ENCODE measurements at regions not wholly inside any gene's neighbourhood (a gene's known extent, or its start where the extent isn't known, plus 50 kb on each side); places are given as distances from the start of the nearest gene placed in this dataset.
"Not testable (repeated sequence)": the region's sequence is repeated elsewhere in the genome, so short reads cannot be mapped to it uniquely, and the experiment has no call there.

DNA sequence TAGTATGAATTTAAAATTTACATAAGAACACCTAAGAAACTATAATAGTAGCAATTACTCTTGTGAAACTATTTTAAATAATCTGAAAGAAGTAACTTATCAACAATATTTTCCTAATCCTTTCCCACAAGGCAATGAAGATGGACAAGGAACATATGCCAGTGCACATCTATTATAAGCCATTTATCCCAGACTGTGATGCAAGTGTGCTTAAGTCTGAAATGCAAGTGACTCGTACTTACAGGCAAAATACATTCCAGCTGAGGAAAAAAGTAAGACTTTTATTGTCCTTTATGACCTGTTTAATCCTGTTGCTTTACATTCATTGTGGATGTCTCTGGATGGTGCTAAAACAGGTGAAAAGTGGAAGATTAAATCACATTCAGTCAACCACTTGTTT lies 709.4 kb downstream of the ZNF385D start:
- in situ Hi-C loops (cut with HindIII; ENCODE audit: low sequenced_read_pairs), result no loop called here

DNA sequence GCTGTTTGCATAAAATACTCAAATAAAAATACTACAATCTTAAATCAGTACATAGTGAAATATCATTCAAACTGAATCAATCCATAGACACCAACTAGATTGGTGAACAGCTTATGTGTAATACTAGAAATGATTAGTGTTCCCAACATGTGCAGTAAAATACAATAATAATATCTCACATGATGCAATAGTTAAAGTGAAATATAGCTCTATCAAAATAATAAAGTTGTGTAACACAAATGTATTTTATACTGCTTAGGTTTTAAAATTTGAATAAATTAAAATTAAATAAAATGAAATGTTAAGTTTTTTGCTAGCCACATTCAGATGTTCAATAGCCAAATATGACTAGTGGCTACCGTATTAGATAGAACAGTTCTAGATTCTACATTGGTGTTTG lies 714.1 kb downstream of the ZNF385D start:
- in situ Hi-C loops (cut with HindIII; ENCODE audit: low sequenced_read_pairs), result no loop called here

DNA sequence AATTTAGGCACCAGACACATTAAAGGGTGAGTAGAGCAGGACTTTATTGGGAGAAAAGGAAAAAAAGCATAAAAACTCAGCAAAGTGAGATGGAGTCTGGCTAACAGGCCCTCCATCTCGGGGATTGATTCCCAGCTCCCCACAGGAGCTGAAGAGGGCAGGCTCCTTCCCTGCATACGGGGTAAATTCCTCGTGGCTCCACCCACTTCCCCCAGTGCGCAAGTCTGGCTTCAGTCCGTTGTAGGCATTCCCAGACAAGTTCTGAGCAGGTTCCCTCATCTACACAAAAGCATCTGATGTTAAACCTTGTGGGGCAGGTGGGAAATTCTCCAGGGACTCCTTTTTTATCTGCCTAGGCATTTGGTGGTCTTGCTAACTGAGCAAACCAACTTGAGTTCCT lies 722.6 kb downstream of the ZNF385D start:
- in situ Hi-C loops (cut with HindIII; ENCODE audit: low sequenced_read_pairs), result no loop called here

DNA sequence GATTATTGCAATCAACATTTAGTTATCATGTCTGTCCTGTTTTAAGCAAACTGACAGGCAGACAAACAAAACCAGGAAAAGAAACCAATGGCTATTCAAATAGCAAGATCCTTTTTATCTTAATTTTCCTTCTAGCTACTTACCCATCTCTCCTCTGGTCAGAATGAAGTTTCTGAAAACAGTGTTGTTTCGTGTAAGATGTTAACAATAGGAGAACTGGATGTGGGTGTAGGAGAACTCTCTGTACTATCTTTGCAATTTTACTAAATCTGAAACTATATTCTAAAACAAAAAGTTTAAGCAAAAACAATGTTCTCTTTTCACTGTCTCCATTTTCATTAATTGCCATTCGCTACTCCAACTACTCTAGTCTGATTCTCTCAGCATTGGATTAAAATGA lies 726.4 kb downstream of the ZNF385D start:
- in situ Hi-C loops (cut with HindIII; ENCODE audit: low sequenced_read_pairs), result no loop called here

DNA sequence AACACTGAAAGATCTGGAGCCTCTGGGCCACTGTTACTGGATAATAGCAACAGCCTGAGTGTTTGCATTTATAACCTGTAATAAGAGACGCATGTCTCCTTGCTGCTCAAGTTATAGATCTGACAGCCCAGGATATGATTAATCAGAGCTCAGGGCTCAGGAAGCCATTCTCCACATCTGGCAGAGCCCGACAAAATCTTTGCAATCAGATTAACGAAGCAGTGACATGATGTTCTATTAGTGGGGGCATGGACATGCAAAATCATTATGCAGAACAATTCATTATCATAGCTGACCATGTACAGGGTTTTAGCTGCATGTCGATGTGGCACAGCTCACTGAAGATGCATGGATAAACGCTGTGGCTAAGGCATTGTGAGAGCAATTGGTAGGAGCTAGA lies 730.3 kb downstream of the ZNF385D start:
- in situ Hi-C loops (cut with HindIII; ENCODE audit: low sequenced_read_pairs), result no loop called here

DNA sequence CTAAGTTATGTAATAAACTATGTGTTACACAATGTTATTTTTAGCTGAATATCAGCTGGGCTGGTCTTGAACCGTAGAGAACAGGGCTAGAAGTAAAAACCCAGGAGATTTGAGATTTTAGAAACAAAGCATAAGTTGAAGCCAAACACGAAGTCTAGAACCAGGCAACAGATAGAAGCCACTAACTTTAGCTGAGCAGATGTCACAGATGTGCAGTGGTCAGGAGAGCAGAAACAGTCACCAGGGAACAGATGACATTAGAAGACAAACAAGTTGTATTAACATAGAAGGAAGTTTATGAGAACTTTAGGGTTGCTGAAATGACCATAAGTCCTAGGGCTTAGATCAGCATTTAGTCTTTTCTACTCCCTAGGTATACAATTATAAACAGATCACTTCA lies 731.0 kb downstream of the ZNF385D start:
- in situ Hi-C loops (cut with HindIII; ENCODE audit: low sequenced_read_pairs), result no loop called here

DNA sequence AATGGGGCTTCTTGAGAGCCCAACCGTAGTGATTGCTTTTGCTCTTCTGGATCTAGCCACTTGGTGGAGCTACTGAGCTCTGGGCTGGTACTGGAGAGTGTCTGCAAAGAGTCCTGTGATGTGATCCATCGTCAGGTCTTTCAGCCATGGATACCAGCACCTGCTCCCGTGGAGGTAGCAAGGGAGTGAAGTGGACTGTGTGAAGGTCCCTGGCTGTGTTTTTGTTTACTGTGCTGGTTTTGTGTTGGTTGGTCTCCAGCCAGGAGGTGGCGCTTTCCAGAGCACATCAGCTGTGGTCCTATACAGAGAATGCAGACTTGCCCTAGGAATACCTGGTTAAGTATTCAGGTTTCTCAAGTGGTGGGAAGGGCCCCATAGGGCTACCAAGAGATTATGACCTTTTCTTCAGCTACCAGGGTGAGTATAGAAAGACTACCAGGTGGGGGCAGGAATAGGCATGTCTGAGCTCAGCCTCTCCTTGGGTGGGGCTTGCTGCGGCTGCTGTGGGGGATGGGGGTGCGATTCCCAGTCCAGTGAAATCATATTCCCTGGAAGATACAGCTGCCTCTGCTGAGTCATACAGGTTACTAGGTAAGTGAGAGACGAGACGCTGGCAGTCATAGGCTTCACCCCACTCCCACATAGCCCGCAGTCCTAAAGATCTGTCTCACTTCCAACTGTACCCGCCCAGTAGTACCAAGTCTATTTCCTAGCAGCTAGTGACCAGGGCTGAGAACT lies 733.7 kb downstream of the ZNF385D start:
- in situ Hi-C loops (cut with HindIII; ENCODE audit: low sequenced_read_pairs), result no loop called here

- in situ Hi-C loops (cut with HindIII; ENCODE audit: low sequenced_read_pairs), result no loop called here
These were observed 737.4 kb downstream of the ZNF385D start for GRCh38 chr3:21013566-21013965.

GRCh38 chr3:20999661-21000060 lies 751.3 kb downstream of the ZNF385D start:
- in situ Hi-C loops (cut with HindIII; ENCODE audit: low sequenced_read_pairs), result no loop called here

- in situ Hi-C loops (cut with HindIII; ENCODE audit: low sequenced_read_pairs), result no loop called here
These were observed 753.8 kb downstream of the ZNF385D start for GRCh38 chr3:20997183-20997582.

- in situ Hi-C loops (cut with HindIII; ENCODE audit: low sequenced_read_pairs), result no loop called here
These were observed 760.1 kb downstream of the ZNF385D start for GRCh38 chr3:20990896-20991295.

DNA sequence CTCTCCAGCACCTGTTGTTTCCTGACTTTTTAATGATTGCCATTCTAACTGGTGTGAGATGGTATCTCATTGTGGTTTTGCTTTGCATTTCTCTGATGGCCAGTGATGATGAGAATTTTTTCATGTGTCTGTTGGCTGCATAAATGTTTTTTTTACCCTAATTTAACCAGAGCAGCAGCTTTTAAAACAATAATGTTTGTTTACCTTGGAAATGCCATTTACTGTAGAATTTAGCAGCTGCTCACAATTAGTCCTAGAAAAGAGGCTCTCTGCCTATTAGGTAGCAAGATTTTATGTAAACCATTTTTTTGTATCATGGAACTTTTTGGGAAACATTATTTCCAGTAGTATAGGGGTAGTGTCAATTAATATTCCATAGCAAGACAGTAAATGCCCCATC lies 761.4 kb downstream of the ZNF385D start:
- in situ Hi-C loops (cut with HindIII; ENCODE audit: low sequenced_read_pairs), result not testable (repeated sequence)

- in situ Hi-C loops (cut with HindIII; ENCODE audit: low sequenced_read_pairs), result no loop called here
These were observed 766.3 kb downstream of the ZNF385D start for GRCh38 chr3:20984594-20985205.

GRCh38 chr3:20975188-20975651 lies 775.8 kb downstream of the ZNF385D start:
- in situ Hi-C loops (cut with HindIII; ENCODE audit: low sequenced_read_pairs), result no loop called here

DNA sequence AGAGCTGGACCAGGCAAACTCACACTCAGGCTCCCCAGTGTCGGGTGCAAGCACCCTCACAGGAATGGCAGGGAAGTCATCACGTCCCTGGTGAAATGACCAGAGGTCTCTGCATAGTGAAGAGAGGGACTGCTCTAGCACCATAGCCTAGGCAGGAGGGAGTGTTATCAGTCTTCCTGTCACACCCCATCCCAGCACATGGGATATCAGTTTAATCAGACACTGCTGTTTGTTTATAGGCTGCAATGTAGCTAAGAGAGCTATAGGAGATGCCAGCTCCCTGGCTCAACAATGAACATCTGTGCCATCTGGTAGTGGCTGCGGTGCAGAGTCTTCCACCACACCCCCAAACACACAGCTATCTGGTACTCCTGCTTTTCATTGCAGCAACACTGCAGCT lies 776.6 kb downstream of the ZNF385D start:
- in situ Hi-C loops (cut with HindIII; ENCODE audit: low sequenced_read_pairs), result no loop called here

DNA sequence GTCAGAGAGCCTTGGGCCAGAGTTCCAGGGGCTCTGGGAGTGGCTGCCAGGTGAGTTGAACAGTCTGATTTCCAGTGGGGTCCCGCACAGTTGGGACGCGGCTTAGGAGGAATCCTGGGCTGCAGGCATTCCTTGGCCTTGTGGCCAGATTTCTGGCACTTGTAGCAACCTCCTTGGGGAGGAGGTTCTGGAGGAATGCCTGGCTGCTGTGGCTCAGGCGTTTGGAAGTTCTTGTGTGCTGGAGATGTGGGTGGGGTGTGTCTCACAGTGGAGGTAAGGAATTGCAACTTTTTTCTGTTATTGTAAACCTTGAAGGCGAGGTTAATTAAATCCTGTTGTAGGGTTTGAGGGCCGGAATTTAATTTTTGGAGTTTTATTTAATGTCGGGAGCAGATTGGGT lies 780.2 kb downstream of the ZNF385D start:
- in situ Hi-C loops (cut with HindIII; ENCODE audit: low sequenced_read_pairs), result not testable (repeated sequence)

DNA sequence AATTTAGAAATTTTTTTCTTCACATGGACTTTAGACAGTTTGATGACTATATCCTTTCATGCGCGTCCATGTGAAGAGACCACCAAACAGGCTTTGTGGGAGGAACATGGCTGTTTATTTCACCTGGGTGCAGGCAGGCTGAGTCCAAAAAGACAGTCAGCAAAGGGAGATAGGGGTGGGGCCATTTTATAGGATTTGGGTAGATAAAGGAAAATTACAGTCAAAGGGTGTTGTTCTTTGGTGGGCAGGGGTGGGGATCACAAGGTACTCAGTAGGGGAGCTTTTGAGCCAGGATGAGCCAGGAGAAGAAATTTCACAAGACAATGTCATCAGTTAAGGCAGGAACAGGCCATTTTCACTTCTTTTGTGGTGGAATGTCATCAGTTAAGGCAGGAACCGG lies 781.5 kb upstream of the SGO1 start:
- in situ Hi-C loops (cut with HindIII; ENCODE audit: low sequenced_read_pairs), result not testable (repeated sequence)

GRCh38 chr3:20958161-20958560 lies 772.2 kb upstream of the SGO1 start:
- in situ Hi-C loops (cut with HindIII; ENCODE audit: low sequenced_read_pairs), result loop anchor here (5.0 kb wide), 1 partner anchor 41 kb away; no protein-coding TSS in a partner anchor

DNA sequence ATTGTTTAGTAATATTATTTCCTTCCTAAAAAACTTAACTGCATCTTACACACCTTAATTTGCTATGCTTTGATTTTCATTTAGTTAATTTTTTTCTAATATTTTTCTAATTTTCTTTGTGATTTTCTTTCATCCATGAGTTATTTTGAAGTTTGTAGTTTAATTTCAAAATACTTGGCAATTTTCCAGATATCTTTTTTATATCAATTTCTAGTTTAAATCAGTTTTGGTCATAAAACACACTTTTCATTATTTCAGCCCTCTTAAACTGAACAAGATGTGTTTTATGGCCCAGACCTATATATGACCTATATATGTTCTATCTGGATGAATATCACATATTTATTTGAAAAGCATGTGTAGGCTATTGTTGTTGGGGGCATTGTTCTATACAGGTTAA lies 759.9 kb upstream of the SGO1 start:
- in situ Hi-C loops (cut with HindIII; ENCODE audit: low sequenced_read_pairs), result no loop called here

GRCh38 chr3:20935791-20936190 lies 749.8 kb upstream of the SGO1 start:
- in situ Hi-C loops (cut with HindIII; ENCODE audit: low sequenced_read_pairs), result no loop called here

DNA sequence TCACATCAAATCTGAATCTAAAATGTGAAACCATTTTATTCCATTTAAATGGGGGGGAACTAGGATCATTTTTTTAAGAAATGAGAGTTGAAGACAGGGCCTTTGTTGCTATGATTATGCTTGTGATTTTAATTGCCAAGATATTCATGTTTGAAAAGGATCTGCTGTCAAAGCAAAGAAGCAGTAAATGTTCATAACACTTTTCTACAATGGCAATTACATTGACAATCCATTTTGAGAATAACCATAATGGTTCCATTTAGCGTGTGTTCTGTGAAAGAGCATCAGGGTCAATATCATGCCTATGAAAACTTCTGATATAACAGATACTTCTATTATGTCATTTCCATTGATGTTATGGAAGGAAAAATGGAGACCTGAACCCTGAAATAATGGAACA lies 745.8 kb upstream of the SGO1 start:
- in situ Hi-C loops (cut with HindIII; ENCODE audit: low sequenced_read_pairs), result no loop called here

DNA sequence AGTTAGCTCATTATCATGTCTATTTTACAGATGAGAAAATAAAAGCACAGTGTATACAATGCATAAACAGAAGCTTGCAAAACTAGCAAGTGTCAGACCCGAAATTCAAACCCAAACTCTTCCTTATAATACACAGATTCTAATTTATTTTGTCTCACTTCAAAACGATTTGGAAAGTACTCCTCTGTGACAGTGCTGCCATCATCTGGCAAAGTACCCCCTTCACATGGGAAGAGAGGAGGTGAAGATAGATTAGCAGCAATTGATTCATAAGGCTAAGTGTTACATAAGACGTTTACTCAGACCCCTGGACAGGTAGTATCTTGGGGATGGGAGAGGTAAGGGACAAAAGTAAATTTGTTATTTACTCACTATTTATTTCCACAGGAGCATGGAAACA lies 744.0 kb upstream of the SGO1 start:
- in situ Hi-C loops (cut with HindIII; ENCODE audit: low sequenced_read_pairs), result no loop called here
